ENCODE measurements at regions not wholly inside any gene's neighbourhood (a gene's known extent, or its start where the extent isn't known, plus 50 kb on each side); places are given as distances from the start of the nearest gene placed in this dataset.

DNA sequence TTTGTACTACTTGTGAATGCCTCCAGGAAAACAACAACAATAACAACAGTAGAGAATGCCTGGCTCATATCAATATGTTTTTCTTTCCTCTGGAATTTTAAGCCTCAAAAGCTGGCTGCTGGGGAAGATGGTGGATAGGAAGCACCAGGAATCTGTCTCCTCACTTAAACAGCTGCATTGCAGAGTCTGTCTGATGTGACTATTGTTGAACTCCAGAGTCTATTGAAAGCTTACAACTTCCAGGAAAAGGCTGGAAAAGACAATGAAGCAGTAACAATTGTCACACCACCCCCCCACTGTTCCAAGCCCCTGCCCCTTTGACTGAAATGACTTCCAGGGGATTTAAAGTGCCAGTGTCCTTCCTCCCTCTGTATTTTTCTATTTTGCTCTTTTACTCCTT, 309.7 kb downstream of the BMP4 start:
- TF ChIP-seq, protein P1, sequence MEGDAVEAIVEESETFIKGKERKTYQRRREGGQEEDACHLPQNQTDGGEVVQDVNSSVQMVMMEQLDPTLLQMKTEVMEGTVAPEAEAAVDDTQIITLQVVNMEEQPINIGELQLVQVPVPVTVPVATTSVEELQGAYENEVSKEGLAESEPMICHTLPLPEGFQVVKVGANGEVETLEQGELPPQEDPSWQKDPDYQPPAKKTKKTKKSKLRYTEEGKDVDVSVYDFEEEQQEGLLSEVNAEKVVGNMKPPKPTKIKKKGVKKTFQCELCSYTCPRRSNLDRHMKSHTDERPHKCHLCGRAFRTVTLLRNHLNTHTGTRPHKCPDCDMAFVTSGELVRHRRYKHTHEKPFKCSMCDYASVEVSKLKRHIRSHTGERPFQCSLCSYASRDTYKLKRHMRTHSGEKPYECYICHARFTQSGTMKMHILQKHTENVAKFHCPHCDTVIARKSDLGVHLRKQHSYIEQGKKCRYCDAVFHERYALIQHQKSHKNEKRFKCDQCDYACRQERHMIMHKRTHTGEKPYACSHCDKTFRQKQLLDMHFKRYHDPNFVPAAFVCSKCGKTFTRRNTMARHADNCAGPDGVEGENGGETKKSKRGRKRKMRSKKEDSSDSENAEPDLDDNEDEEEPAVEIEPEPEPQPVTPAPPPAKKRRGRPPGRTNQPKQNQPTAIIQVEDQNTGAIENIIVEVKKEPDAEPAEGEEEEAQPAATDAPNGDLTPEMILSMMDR (conservative IDR thresholded peaks at IDR 0.05; ENCODE audit: low read depth) = no peak
- POLR2A ChIA-PET (ENCODE audit: low non-redundant PET) = no interaction called here
- no peak for DNase-seq (ENCODE audit: low spot score)
- no peak overlapping the region for H3K27ac ChIP-seq
- CTCF ChIA-PET = no interaction called here

DNA sequence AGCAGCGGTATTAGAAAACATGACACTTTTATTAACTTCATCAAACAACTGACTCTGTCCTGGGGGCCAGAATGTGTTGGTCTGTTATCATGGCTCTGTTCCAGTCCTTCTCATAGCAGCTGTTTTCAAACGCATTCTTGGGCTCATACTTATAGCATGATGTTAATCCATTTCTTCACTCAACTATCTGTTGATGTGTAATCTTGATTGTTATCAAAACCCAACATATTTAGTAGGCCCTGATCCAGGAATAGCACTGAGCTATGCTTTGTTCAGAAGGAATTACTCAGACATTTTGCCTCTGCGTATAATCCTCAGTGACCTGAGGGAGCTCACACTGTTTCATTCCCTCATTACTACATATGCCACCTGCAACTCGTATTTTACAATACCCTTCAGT, 315.9 kb downstream of the BMP4 start:
- DNase-seq (ENCODE audit: low spot score) = no peak
- ChIA-PET POLR2A (ENCODE audit: low non-redundant PET) (no interaction called here), CTCF (interaction anchor here (0.6 kb wide), 1 partner anchor 689 kb away, joined by 3 read pairs; no protein-coding TSS in a partner anchor)
- H3K27ac ChIP-seq = no peak overlapping the region
- TF ChIP-seq, protein P1 (conservative IDR thresholded peaks at IDR 0.05; ENCODE audit: low read depth) = no peak

DNA sequence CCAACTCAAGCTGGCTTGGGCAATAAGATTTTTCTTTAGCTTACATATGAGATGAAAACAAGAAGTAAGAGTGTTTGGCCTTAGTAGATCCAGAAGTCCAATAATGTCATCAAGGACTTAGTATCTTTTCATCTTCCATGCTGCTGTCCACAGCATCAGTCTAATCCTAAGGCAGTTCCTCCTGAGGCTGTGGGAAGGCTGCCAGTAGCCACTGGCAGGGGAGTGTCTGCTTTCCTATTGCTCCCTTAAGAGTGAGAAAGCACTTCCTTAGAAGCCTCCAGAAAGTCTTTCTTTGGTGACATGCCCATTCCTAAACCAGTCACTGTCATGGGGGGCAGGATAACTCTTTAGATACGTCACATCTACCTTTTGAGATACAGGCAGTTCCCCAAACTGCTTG, 317.7 kb downstream of the BMP4 start:
- TF ChIP-seq, protein P1 (conservative IDR thresholded peaks at IDR 0.05; ENCODE audit: low read depth) = no peak
- H3K27ac ChIP-seq = no peak overlapping the region
- ChIA-PET CTCF (no interaction called here), POLR2A (ENCODE audit: low non-redundant PET) (no interaction called here)
- no peak for DNase-seq (ENCODE audit: low spot score)

DNA sequence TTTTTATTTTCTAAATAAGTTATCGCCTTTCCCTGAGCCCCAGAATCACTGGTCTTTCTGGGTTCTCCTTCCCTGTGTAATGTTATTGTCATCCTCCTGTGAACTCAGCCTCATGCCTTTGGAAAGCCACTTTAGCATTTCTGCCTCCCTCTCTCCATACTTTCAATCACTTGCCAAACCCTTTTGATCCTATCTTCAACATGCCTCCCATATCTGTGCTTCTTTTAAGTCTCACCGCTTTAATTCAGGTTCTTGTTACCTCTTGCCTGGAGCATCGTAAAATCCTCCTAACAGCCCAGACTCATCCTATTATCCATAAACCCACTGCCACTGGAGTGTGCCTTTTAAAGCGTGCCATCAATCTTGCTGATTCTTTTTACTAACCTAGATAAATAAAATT, 321.8 kb downstream of the BMP4 start:
- TF ChIP-seq, protein P1 (conservative IDR thresholded peaks at IDR 0.05; ENCODE audit: low read depth) = no peak
- no peak for DNase-seq (ENCODE audit: low spot score)
- no peak overlapping the region for H3K27ac ChIP-seq
- CTCF ChIA-PET = no interaction called here
- POLR2A ChIA-PET (ENCODE audit: low non-redundant PET) = no interaction called here

DNA sequence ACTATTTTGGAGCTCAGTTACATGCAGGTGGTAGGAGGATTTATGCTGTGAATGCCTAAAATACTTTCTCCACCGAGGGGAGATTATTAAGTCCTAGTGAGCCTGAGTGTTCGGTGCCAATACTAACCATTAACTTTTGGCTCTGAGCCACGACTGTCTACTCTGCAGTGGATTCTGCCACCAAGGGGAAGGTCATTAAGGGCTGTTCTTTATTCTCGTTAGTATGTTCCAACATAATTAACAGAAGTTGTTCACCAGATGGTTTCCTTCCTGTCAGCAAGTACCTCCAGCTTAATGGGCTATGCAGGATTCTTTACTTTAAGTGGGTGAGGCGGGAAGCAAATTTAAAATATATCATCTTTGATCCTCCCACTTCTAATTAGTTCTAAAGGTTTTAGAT, 326.3 kb downstream of the BMP4 start:
- POLR2A ChIA-PET (ENCODE audit: low non-redundant PET) = no interaction called here

DNA sequence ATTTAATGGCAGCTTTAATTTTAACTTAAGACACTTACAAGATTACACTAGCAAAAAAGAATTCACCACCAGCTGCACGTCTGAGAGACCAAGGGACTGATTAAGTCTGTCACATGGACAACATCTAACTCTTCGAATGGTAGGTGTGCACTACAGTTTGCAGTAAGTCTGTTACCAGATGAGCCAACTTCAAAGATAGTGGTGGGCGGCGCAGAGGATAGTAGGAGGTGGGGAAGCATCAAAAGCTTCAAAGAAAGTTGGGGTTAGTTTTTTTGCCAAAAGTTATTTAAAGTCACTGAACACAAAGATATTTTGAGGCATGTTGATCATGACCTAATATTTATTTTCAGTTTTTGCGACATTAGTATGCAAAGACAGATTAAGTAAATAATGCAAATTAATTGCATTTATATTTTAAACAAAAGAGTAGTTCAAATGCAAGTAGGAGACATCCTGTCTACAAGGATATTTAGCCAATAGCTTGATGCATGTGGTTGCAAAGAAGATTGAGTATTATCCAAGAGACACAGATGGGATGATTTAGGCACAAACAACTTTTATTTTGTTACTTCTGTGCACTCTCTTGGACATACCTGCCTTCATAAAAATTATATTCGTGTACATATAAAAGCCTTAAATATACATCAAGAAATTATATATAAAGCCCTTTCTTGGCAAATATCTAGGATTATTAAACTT, 327.7 kb downstream of the BMP4 start:
- no peak for DNase-seq (ENCODE audit: low spot score)
- TF ChIP-seq, protein P1 (conservative IDR thresholded peaks at IDR 0.05; ENCODE audit: low read depth) = no peak
- POLR2A ChIA-PET (ENCODE audit: low non-redundant PET) = no interaction called here
- H3K27ac ChIP-seq = no peak overlapping the region
- CTCF ChIA-PET = interaction anchor here (0.6 kb wide), 1 partner anchor 721 kb away, joined by 3 read pairs; no protein-coding TSS in a partner anchor

More for the DNA sequence above, 326.3 kb downstream of the BMP4 start:
- no peak overlapping the region for H3K27ac ChIP-seq
- CTCF ChIA-PET = interaction anchor here (0.6 kb wide), 1 partner anchor 699 kb away, joined by 3 read pairs; no protein-coding TSS in a partner anchor
- DNase-seq (ENCODE audit: low spot score) = no peak
- TF ChIP-seq, protein P1 (conservative IDR thresholded peaks at IDR 0.05; ENCODE audit: low read depth) = no peak
